NCI-H526 treated with DMSO at 0.1 percent for 48 hours (cell line): ENCODE measurements at regions not wholly inside any gene's neighbourhood (a gene's known extent, or its start where the extent isn't known, plus 50 kb on each side); places are given as distances from the start of the nearest gene placed in this dataset.

Experiments
- DNase-seq: peaks from one replicate; lab custom pipeline; 2025; lab: John Stamatoyannopoulos, UW

GRCh38 chr6:105791583-105792318, 294.4 kb upstream of the PRDM1 start:
- no peak for DNase-seq

GRCh38 chr6:105791179-105791578, 295.0 kb upstream of the PRDM1 start:
- DNase-seq: no peak

GRCh38 chr6:105790635-105791034, 295.5 kb upstream of the PRDM1 start:
- DNase-seq: no peak

GRCh38 chr6:105789935-105790334, 296.2 kb upstream of the PRDM1 start:
- DNase-seq: no peak

- no peak for DNase-seq
Observed at GRCh38 chr6:105787747-105788146, 298.4 kb upstream of the PRDM1 start.

GRCh38 chr6:105786890-105787655, 299.1 kb upstream of the PRDM1 start:
- no peak for DNase-seq

GRCh38 chr6:105786449-105786848, 299.7 kb upstream of the PRDM1 start:
- DNase-seq: no peak

- DNase-seq: no peak
Observed at GRCh38 chr6:105785066-105785811, 300.9 kb upstream of the PRDM1 start.

GRCh38 chr6:105784179-105784578, 302.0 kb upstream of the PRDM1 start:
- no peak for DNase-seq

- no peak for DNase-seq
Observed at GRCh38 chr6:105783333-105783935, 302.7 kb upstream of the PRDM1 start.

GRCh38 chr6:105781915-105782314, 304.2 kb upstream of the PRDM1 start:
- no peak for DNase-seq

- no peak for DNase-seq
Observed at GRCh38 chr6:105781248-105781647, 304.9 kb upstream of the PRDM1 start.

GRCh38 chr6:105780146-105780860, 305.8 kb upstream of the PRDM1 start:
- DNase-seq: no peak

GRCh38 chr6:105779110-105779509, 307.0 kb upstream of the PRDM1 start:
- DNase-seq: no peak

GRCh38 chr6:105775095-105775494, 311.0 kb upstream of the PRDM1 start:
- no peak for DNase-seq

GRCh38 chr6:105774247-105774646, 311.9 kb upstream of the PRDM1 start:
- DNase-seq: no peak

GRCh38 chr6:105771313-105771970, 314.7 kb upstream of the PRDM1 start:
- no peak for DNase-seq

GRCh38 chr6:105769987-105770386, 316.1 kb upstream of the PRDM1 start:
- DNase-seq: no peak

GRCh38 chr6:105769197-105769596, 316.9 kb upstream of the PRDM1 start:
- no peak for DNase-seq

GRCh38 chr6:105767541-105767940, 318.6 kb upstream of the PRDM1 start:
- DNase-seq: no peak

- DNase-seq: no peak
Observed at GRCh38 chr6:105765239-105765638, 320.9 kb upstream of the PRDM1 start.
